Stimulated activated CD4-positive, alpha-beta T cell treated with anti-CD3 and anti-CD28 coated beads, TNF-alpha, amount 100 ng/mL, for 48 hours (primary cell): ENCODE measurements at regions not wholly inside any gene's neighbourhood (a gene's known extent, or its start where the extent isn't known, plus 50 kb on each side); places are given as distances from the start of the nearest gene placed in this dataset.
"Not testable (repeated sequence)": the region's sequence is repeated elsewhere in the genome, so short reads cannot be mapped to it uniquely, and the experiment has no call there.

ENCODE experiments used
- DNase-seq, 3 donors: peaks; one replicate each; pipeline ENCODE4 v3.0.0-alpha.2; 2020; ENCODE audit warnings: low read depth in 3 of 3

GRCh38 chr10:29208845-29209244 lies 80.0 kb upstream of the LYZL1 start:
- no peak for DNase-seq

GRCh38 chr10:29209830-29210229 lies 79.0 kb upstream of the LYZL1 start:
- no peak for DNase-seq

- DNase-seq, result no peak
These were observed 78.5 kb upstream of the LYZL1 start for GRCh38 chr10:29210266-29210868.

GRCh38 chr10:29212597-29212996 lies 76.3 kb upstream of the LYZL1 start:
- DNase-seq, result no peak

- DNase-seq, result no peak
These were observed 74.3 kb upstream of the LYZL1 start for GRCh38 chr10:29214551-29214950.

- DNase-seq, result no peak
These were observed 71.6 kb upstream of the LYZL1 start for GRCh38 chr10:29217292-29217738.

GRCh38 chr10:29223326-29223725 lies 65.5 kb upstream of the LYZL1 start:
- DNase-seq, result no peak

- no peak for DNase-seq
These were observed 64.2 kb upstream of the LYZL1 start for GRCh38 chr10:29224631-29225030.

GRCh38 chr10:29227201-29227600 lies 61.7 kb upstream of the LYZL1 start:
- no peak for DNase-seq

- no peak for DNase-seq
These were observed 60.3 kb upstream of the LYZL1 start for GRCh38 chr10:29228562-29228961.

GRCh38 chr10:29229258-29229705 lies 59.6 kb upstream of the LYZL1 start:
- DNase-seq, result no peak

GRCh38 chr10:29236910-29237309 lies 52.0 kb upstream of the LYZL1 start:
- not testable (repeated sequence) for DNase-seq

GRCh38 chr10:29237786-29238185 lies 51.1 kb upstream of the LYZL1 start:
- DNase-seq, result no peak

GRCh38 chr10:29238523-29239135 lies 50.2 kb upstream of the LYZL1 start:
- no peak for DNase-seq
